HG02870 (cell line): ENCODE measurements at regions not wholly inside any gene's neighbourhood (a gene's known extent, or its start where the extent isn't known, plus 50 kb on each side); places are given as distances from the start of the nearest gene placed in this dataset.

Experiments
- ATAC-seq: cut with Tn5 transposase; IDR thresholded peaks from one replicate; pipeline ENCODE4 v1.9.1; 2021; ENCODE audit warnings: mild to moderate bottlenecking, moderate library complexity; ENCODE audit not compliant: unreplicated experiment

GRCh38 chr16:85307552-85308364, 195.5 kb upstream of the CIBAR2 start:
- no peak for ATAC-seq

GRCh38 chr16:85308611-85309540, 196.6 kb upstream of the CIBAR2 start:
- ATAC-seq, result no peak

- ATAC-seq, result no peak
These were observed 197.7 kb upstream of the CIBAR2 start for GRCh38 chr16:85309656-85310587.

GRCh38 chr16:85310868-85311585, 198.8 kb upstream of the CIBAR2 start:
- no peak for ATAC-seq

- no peak for ATAC-seq
These were observed 199.5 kb upstream of the CIBAR2 start for GRCh38 chr16:85311741-85312140.

- no peak for ATAC-seq
These were observed 199.9 kb upstream of the CIBAR2 start for GRCh38 chr16:85312174-85312573.

- no peak for ATAC-seq
These were observed 200.6 kb upstream of the CIBAR2 start for GRCh38 chr16:85312642-85313525.

- ATAC-seq, result no peak
These were observed 201.4 kb upstream of the CIBAR2 start for GRCh38 chr16:85313526-85314301.

GRCh38 chr16:85314512-85314971, 202.3 kb upstream of the CIBAR2 start:
- ATAC-seq, result no peak

- ATAC-seq, result no peak
These were observed 203.6 kb upstream of the CIBAR2 start for GRCh38 chr16:85315866-85316265.

GRCh38 chr16:85316321-85316919, 204.1 kb upstream of the CIBAR2 start:
- no peak for ATAC-seq

GRCh38 chr16:85316944-85317343, 204.7 kb upstream of the CIBAR2 start:
- no peak for ATAC-seq

GRCh38 chr16:85317704-85318103, 205.4 kb upstream of the CIBAR2 start:
- ATAC-seq, result no peak

GRCh38 chr16:85319208-85319983, 207.1 kb upstream of the CIBAR2 start:
- no peak for ATAC-seq

- no peak for ATAC-seq
These were observed 207.7 kb upstream of the CIBAR2 start for GRCh38 chr16:85319984-85320440.

- no peak for ATAC-seq
These were observed 208.6 kb upstream of the CIBAR2 start for GRCh38 chr16:85320677-85321385.
